H9 (cell line): ENCODE measurements at regions not wholly inside any gene's neighbourhood (a gene's known extent, or its start where the extent isn't known, plus 50 kb on each side); places are given as distances from the start of the nearest gene placed in this dataset.

ENCODE experiments used
- DNase-seq: peaks from one replicate; pipeline ENCODE4 v3.0.0-alpha.2; 2017
- H2AFZ ChIP-seq: one replicate; pipeline ENCODE4 v1.6.1; 2013; ENCODE audit warnings: mild to moderate bottlenecking, low read length, control low read depth, moderate library complexity
- H2AK5ac ChIP-seq: 2 replicates; pipeline ENCODE4 v1.6.1; 2013; ENCODE audit warnings: low read length, control low read depth, mixed read lengths; ENCODE audit not compliant: insufficient read length
- H2BK120ac ChIP-seq: one replicate; pipeline ENCODE4 v1.6.1; 2013; ENCODE audit warnings: low read depth, mild to moderate bottlenecking, low read length, control low read depth, inconsistent platforms; ENCODE audit not compliant: poor library complexity, severe bottlenecking
- H2BK12ac ChIP-seq: 2 replicates; pipeline ENCODE4 v1.6.1; 2013; ENCODE audit warnings: low read length, control low read depth, mixed read lengths, low read depth; ENCODE audit not compliant: insufficient read length
- H2BK15ac ChIP-seq: 2 replicates; pipeline ENCODE4 v1.6.1; 2013; ENCODE audit warnings: low read depth, low read length, control low read depth
- H2BK20ac ChIP-seq: one replicate; pipeline ENCODE4 v1.6.1; 2013; ENCODE audit warnings: low read depth, mild to moderate bottlenecking, low read length, control low read depth, inconsistent platforms; ENCODE audit not compliant: poor library complexity, severe bottlenecking
- H2BK5ac ChIP-seq: 2 replicates; pipeline ENCODE4 v1.6.1; 2013; ENCODE audit warnings: low read length, control low read depth, mixed read lengths; ENCODE audit not compliant: insufficient read length
- H3K14ac ChIP-seq: 2 replicates; pipeline ENCODE4 v1.6.1; 2013; ENCODE audit warnings: low read length, control low read depth; ENCODE audit not compliant: insufficient read depth
- H3K18ac ChIP-seq: 2 replicates; pipeline ENCODE4 v1.6.1; 2013; ENCODE audit warnings: low read depth, mild to moderate bottlenecking, mixed read lengths, low read length, control low read depth; ENCODE audit not compliant: insufficient read length
- H3K23ac ChIP-seq: 2 replicates; pipeline ENCODE4 v1.6.1; 2013; ENCODE audit warnings: low read length, control low read depth, mixed read lengths, low read depth; ENCODE audit not compliant: insufficient read length
- H3K23me2 ChIP-seq: 2 replicates; pipeline ENCODE4 v1.6.1; 2013; ENCODE audit warnings: low read depth, mild to moderate bottlenecking, mixed read lengths, low read length, control low read depth; ENCODE audit not compliant: insufficient read length, poor library complexity, severe bottlenecking
- H3K27ac ChIP-seq: 2 replicates; pipeline ENCODE4 v1.5.1; 2013; ENCODE audit warnings: low read length, control low read depth, mixed read lengths, low read depth; ENCODE audit not compliant: insufficient read length
- H3K27me3 ChIP-seq: 2 replicates; pipeline ENCODE4 v1.6.1; 2013; ENCODE audit warnings: low read length, control low read depth, inconsistent platforms; ENCODE audit not compliant: insufficient read depth
- H3K4ac ChIP-seq: 2 replicates; pipeline ENCODE4 v1.6.1; 2013; ENCODE audit warnings: low read depth, mild to moderate bottlenecking, control low read depth, inconsistent platforms, low read length, moderate library complexity
- H3K4me1 ChIP-seq: 2 replicates; pipeline ENCODE4 v1.6.1; 2013; ENCODE audit warnings: low read length, control low read depth, inconsistent platforms; ENCODE audit not compliant: insufficient read depth
- H3K4me2 ChIP-seq: 2 replicates; pipeline ENCODE4 v1.6.1; 2013; ENCODE audit warnings: low read length, control low read depth, mixed read lengths; ENCODE audit not compliant: insufficient read length, insufficient read depth
- H3K56ac ChIP-seq: 2 replicates; pipeline ENCODE4 v1.6.1; 2013; ENCODE audit warnings: low read depth, mild to moderate bottlenecking, mixed read lengths, low read length, control low read depth; ENCODE audit not compliant: insufficient read length
- H3K79me1 ChIP-seq: 2 replicates; pipeline ENCODE4 v1.6.1; 2013; ENCODE audit warnings: low read depth, mild to moderate bottlenecking, moderate library complexity, low read length, control low read depth, inconsistent platforms; ENCODE audit not compliant: insufficient read depth, poor library complexity, severe bottlenecking
- H3K79me2 ChIP-seq: 2 replicates; pipeline ENCODE4 v1.6.1; 2013; ENCODE audit warnings: low read length, control low read depth, inconsistent platforms; ENCODE audit not compliant: insufficient read depth
- H3K9ac ChIP-seq: 2 replicates; pipeline ENCODE4 v1.6.1; 2013; ENCODE audit warnings: low read length, control low read depth, mixed read lengths; ENCODE audit not compliant: insufficient read length; ENCODE audit errors: extremely low read depth
- H3K9me3 ChIP-seq: one replicate; pipeline ENCODE4 v1.6.1; 2013; ENCODE audit warnings: low read depth, low read length, inconsistent platforms; ENCODE audit not compliant: control insufficient read depth
- H3T11ph ChIP-seq: one replicate; pipeline ENCODE4 v1.6.1; 2013; ENCODE audit warnings: mild to moderate bottlenecking, low read length, control low read depth, inconsistent platforms
- H4K20me1 ChIP-seq: one replicate; pipeline ENCODE4 v1.6.1; 2013; ENCODE audit not compliant: control insufficient read depth, insufficient read length, insufficient read depth
- H4K5ac ChIP-seq: 2 replicates; pipeline ENCODE4 v1.6.1; 2013; ENCODE audit warnings: low read depth, mild to moderate bottlenecking, mixed read lengths, low read length, control low read depth; ENCODE audit not compliant: insufficient read length
- H4K8ac ChIP-seq: replicated peaks from 2 replicates; pipeline ENCODE4 v1.6.1; 2013; ENCODE audit warnings: low read length, control low read depth, mixed read lengths, low read depth; ENCODE audit not compliant: insufficient read length
- H4K91ac ChIP-seq: 2 replicates; pipeline ENCODE4 v1.6.1; 2013; ENCODE audit warnings: low read depth, mild to moderate bottlenecking, moderate library complexity, mixed read lengths, low read length, control low read depth; ENCODE audit not compliant: insufficient read length
- H3K27ac Mint-ChIP-seq, 3 experiments: 2 replicates in 2 of 3; 3 replicates in 1 of 3; pipeline ENCODE4 v1.8.0; 2020 to 2021; ENCODE audit warnings: mixed read lengths in 3 of 3, mild to moderate bottlenecking in 1 of 3, moderate library complexity in 1 of 3
- H3K27me3 Mint-ChIP-seq: 2 replicates; pipeline ENCODE4 v1.8.0; 2021; ENCODE audit warnings: low read depth, mild to moderate bottlenecking, moderate library complexity, mixed read lengths
- H3K36me3 Mint-ChIP-seq, 3 experiments: 2 replicates in 2 of 3; 3 replicates in 1 of 3; pipeline ENCODE4 v1.8.0; 2020 to 2021; ENCODE audit warnings: low read depth in 3 of 3, mixed read lengths in 3 of 3; ENCODE audit not compliant: insufficient read depth in 1 of 3
- H3K4me1 Mint-ChIP-seq, 2 experiments: 2 replicates each; pipeline ENCODE4 v1.8.0; 2020; ENCODE audit warnings: mixed read lengths in 2 of 2
- H3K4me3 Mint-ChIP-seq, 2 experiments: 2 replicates in 1 of 2; 3 replicates in 1 of 2; pipeline ENCODE4 v1.8.0; 2020 to 2021; ENCODE audit warnings: mild to moderate bottlenecking in 2 of 2, mixed read lengths in 2 of 2, moderate library complexity in 1 of 2
- H3K9me3 Mint-ChIP-seq, 2 experiments: 2 replicates in 1 of 2; 3 replicates in 1 of 2; pipeline ENCODE4 v1.8.0; 2020; ENCODE audit warnings: mild to moderate bottlenecking in 2 of 2, mixed read lengths in 2 of 2, moderate library complexity in 1 of 2
- CTCF ChIP-seq: fragments of 200-600 bp; sonication (generic); conservative IDR thresholded peaks from 3 replicates; pipeline ENCODE4 v1.8.0; 2021; ENCODE audit warnings: antibody characterized with exemption, mild to moderate bottlenecking
- WGBS: extraction: QIAGEN DNeasy Blood & Tissue Kit; methylation state at CpG from one replicate; pipeline ENCODE4 v1.1.7; 2013; ENCODE audit warnings: missing lambda C conversion rate, low lambda C conversion rate, mixed read lengths; ENCODE audit not compliant: insufficient read length; ENCODE audit errors: extremely low coverage; 5-methylcytosine and 5-hydroxymethylcytosine counted together

- Histone ChIP-seq H4K20me1 (no peaks in the 10 kb centered on the region), H3K27ac (no peak overlapping the region), H3K79me1 (no peaks in the 10 kb centered on the region), H3K9ac (no peak overlapping the region), H2BK120ac (no peak overlapping the region), H3K4me2 (no peak overlapping the region), H4K8ac (no peak overlapping the region), H3K27me3 (peaks cover 16% of the 10 kb centered on the region), H4K5ac (no peak overlapping the region), H2BK5ac (no peak overlapping the region), H3K9me3 (no peaks in the 10 kb centered on the region), H2AK5ac (no peak overlapping the region), H3K4ac (no peak overlapping the region), H3K14ac (no peak overlapping the region), H3K56ac (no peak overlapping the region), H4K91ac (no peak overlapping the region), H3K23me2 (peaks cover 15% of the 10 kb centered on the region), H3K4me1 (no peaks in the 10 kb centered on the region; the same call in 1 of the 2 replicates), H3K79me2 (no peaks in the 10 kb centered on the region), H3K23ac (no peak overlapping the region), H2AFZ (no peak overlapping the region), H2BK20ac (no peak overlapping the region), H3T11ph (no peak overlapping the region), H2BK15ac (no peak overlapping the region), H3K18ac (no peak overlapping the region), H2BK12ac (no peak overlapping the region)
- WGBS, result no CpG with 5 or more reads among the region's 3 CpGs
- Mint-ChIP-seq H3K4me1 (peaks cover 24 to 35% of the 10 kb centered on the region in 2 experiments), H3K4me3 (no peak overlapping the region), H3K27ac (no peak overlapping the region), H3K9me3 (no peaks in the 10 kb centered on the region; a peak in 1 of 5 replicates), H3K36me3 (no peaks in the 10 kb centered on the region; a peak in 1 of 7 replicates), H3K27me3 (peaks cover 38% of the 10 kb centered on the region)
- no peak for DNase-seq
- no peak for TF ChIP-seq CTCF
Observed at GRCh38 chr1:58244872-58245271, 301.7 kb downstream of the OMA1 start.
